ENCODE measurements at regions not wholly inside any gene's neighbourhood (a gene's known extent, or its start where the extent isn't known, plus 50 kb on each side); places are given as distances from the start of the nearest gene placed in this dataset.

- in situ Hi-C loops (cut with HindIII; ENCODE audit: extremely low pct_ligation_motif_present, low pct_unique_long_range_greater_than_20kb): no loop called here
- BruUV-seq (replicated peaks): no TSS peak
- Histone ChIP-seq H3K4me1 (ENCODE audit: insufficient read depth, low read length) (no peaks in the 10 kb centered on the region), H3K79me2 (ENCODE audit: insufficient read depth, low read length) (no peaks in the 10 kb centered on the region), H3K9ac (ENCODE audit: insufficient read depth, low read depth, low read length) (no peak overlapping the region), H3K27me3 (ENCODE audit: control insufficient read depth in 1 of 2, insufficient read depth in 2 of 2, low read length in 2 of 2) (peaks cover 0 to 39% of the 10 kb centered on the region in 2 experiments; a peak in 4 of 5 replicates), H3K27ac (ENCODE audit: extremely low read length, insufficient read depth, low read length) (no peak overlapping the region), H3K4me3 (replicated peaks in 1 of 3; ENCODE audit: insufficient read depth in 1 of 3, low read depth in 2 of 3, low read length in 3 of 3) (no peak overlapping the region), H3K4me2 (ENCODE audit: low read depth, low read length) (no peak overlapping the region), H4K20me1 (ENCODE audit: insufficient read depth, low read length) (no peaks in the 10 kb centered on the region), H2AFZ (ENCODE audit: low read length) (no peak overlapping the region), H3K36me3 (replicated peaks in 1 of 2; ENCODE audit: control insufficient read depth in 1 of 2, insufficient read depth in 2 of 2, low read length in 2 of 2) (no peaks in the 10 kb centered on the region), H3K9me3 (ENCODE audit: low read length) (peaks cover 10% of the 10 kb centered on the region; the same call in 1 of the 2 replicates)
- 1% methylated on average over 1 of the region's 1 CpG for WGBS (ENCODE audit: low lambda C conversion rate)
- no peak for FAIRE-seq
- ChIA-PET POLR2A (no interaction called here), CTCF (ENCODE audit: low intra/inter-chr PET ratio, low total read pairs) (no interaction called here)
- intact Hi-C loops (cut with micrococcal nuclease; ENCODE audit: unreplicated experiment): no loop called here
- ATAC-seq: no peak
- DNase-seq (ENCODE audit: low spot score): no peak
- TF ChIP-seq TCF12 (IDR thresholded peaks at IDR 0.05) (no peak), TCF12 (CRISPR knock-in tag; IDR thresholded peaks at IDR 0.05) (no peak), ZNF256 (CRISPR knock-in tag; conservative IDR thresholded peaks at IDR 0.05) (no peak), ELF1 (CRISPR knock-in tag; IDR thresholded peaks at IDR 0.05) (no peak), KLF12 (CRISPR knock-in tag; IDR thresholded peaks at IDR 0.05; ENCODE audit: borderline replicate concordance) (no peak), FOXA1 (IDR thresholded peaks at IDR 0.05) (no peak), FOXA1 (CRISPR knock-in tag; IDR thresholded peaks at IDR 0.05) (no peak), ZNF280D (CRISPR knock-in tag; IDR thresholded peaks at IDR 0.05) (peak; percentile 76; the same call in 1 of the 2 replicates)
Measured at GRCh38 chr17:79552824-79553223, 58.0 kb downstream of the RBFOX3 start.

Measured in HepG2 (cell line).